ENCODE measurements at regions not wholly inside any gene's neighbourhood (a gene's known extent, or its start where the extent isn't known, plus 50 kb on each side); places are given as distances from the start of the nearest gene placed in this dataset.

GRCh38 chr2:107195631-107196030 lies 309.7 kb upstream of the ST6GAL2 start:
- no peaks in the 10 kb centered on the region for H3K36me3 ChIP-seq (ENCODE audit: insufficient read depth, low read length)
- no peak for DNase-seq (ENCODE audit: low read depth, low spot score)
- no peak for TF ChIP-seq POLR2AphosphoS5 (IDR thresholded peaks at IDR 0.05; ENCODE audit: borderline replicate concordance, low read depth, low read length)
- TF ChIP-seq FOXP2 (optimal IDR thresholded peaks at IDR 0.05; ENCODE audit: control extremely low read depth, extremely low read length, insufficient read depth): no peak
- no peak for TF ChIP-seq EZH2 (IDR thresholded peaks at IDR 0.05)

GRCh38 chr2:107197594-107198294 lies 311.8 kb upstream of the ST6GAL2 start:
- H3K36me3 ChIP-seq (ENCODE audit: insufficient read depth, low read length): no peaks in the 10 kb centered on the region
- no peak overlapping the region for H3K4me3 ChIP-seq
- no peak for TF ChIP-seq POLR2AphosphoS5 (IDR thresholded peaks at IDR 0.05; ENCODE audit: borderline replicate concordance, low read depth, low read length)
- no peak for TF ChIP-seq EZH2 (IDR thresholded peaks at IDR 0.05)
- TF ChIP-seq FOXP2 (optimal IDR thresholded peaks at IDR 0.05; ENCODE audit: control extremely low read depth, extremely low read length, insufficient read depth): no peak
- no peak for DNase-seq (ENCODE audit: low read depth, low spot score)
- H3K9me3 ChIP-seq (ENCODE audit: low read depth, low read length): no peaks in the 10 kb centered on the region
- no peak overlapping the region for H3K9ac ChIP-seq (ENCODE audit: insufficient read length)
- no peak overlapping the region for H3K27ac ChIP-seq

More at GRCh38 chr2:107195631-107196030, 309.7 kb upstream of the ST6GAL2 start:
- Histone ChIP-seq H3K4me3 (no peak overlapping the region), H3K9me3 (ENCODE audit: low read depth, low read length) (no peaks in the 10 kb centered on the region), H3K9ac (ENCODE audit: insufficient read length) (no peak overlapping the region), H3K27ac (no peak overlapping the region)

GRCh38 chr2:107202962-107203591 lies 317.1 kb upstream of the ST6GAL2 start:
- TF ChIP-seq FOXP2 (optimal IDR thresholded peaks at IDR 0.05; ENCODE audit: control extremely low read depth, extremely low read length, insufficient read depth) (no peak), POLR2AphosphoS5 (IDR thresholded peaks at IDR 0.05; ENCODE audit: borderline replicate concordance, low read depth, low read length) (no peak), EZH2 (IDR thresholded peaks at IDR 0.05) (no peak)
- Histone ChIP-seq H3K36me3 (ENCODE audit: insufficient read depth, low read length) (no peaks in the 10 kb centered on the region), H3K9me3 (ENCODE audit: low read depth, low read length) (no peaks in the 10 kb centered on the region), H3K9ac (ENCODE audit: insufficient read length) (no peak overlapping the region), H3K4me3 (no peak overlapping the region), H3K27ac (no peak overlapping the region)
- DNase-seq (ENCODE audit: low read depth, low spot score): no peak

GRCh38 chr2:107215401-107216350 lies 329.7 kb upstream of the ST6GAL2 start:
- H3K27ac ChIP-seq: no peak overlapping the region
- no peaks in the 10 kb centered on the region for H3K36me3 ChIP-seq (ENCODE audit: insufficient read depth, low read length)
- no peak overlapping the region for H3K4me3 ChIP-seq
- no peak overlapping the region for H3K9ac ChIP-seq (ENCODE audit: insufficient read length)
- no peak for DNase-seq (ENCODE audit: low read depth, low spot score)
- H3K9me3 ChIP-seq (ENCODE audit: low read depth, low read length): no peaks in the 10 kb centered on the region
- TF ChIP-seq POLR2AphosphoS5 (IDR thresholded peaks at IDR 0.05; ENCODE audit: borderline replicate concordance, low read depth, low read length) (no peak), EZH2 (IDR thresholded peaks at IDR 0.05) (no peak), FOXP2 (optimal IDR thresholded peaks at IDR 0.05; ENCODE audit: control extremely low read depth, extremely low read length, insufficient read depth) (no peak)

- no peak for DNase-seq (ENCODE audit: low read depth, low spot score)
- H3K27ac ChIP-seq: no peak overlapping the region
- H3K36me3 ChIP-seq (ENCODE audit: insufficient read depth, low read length): no peaks in the 10 kb centered on the region
- no peak overlapping the region for H3K9ac ChIP-seq (ENCODE audit: insufficient read length)
- TF ChIP-seq FOXP2 (optimal IDR thresholded peaks at IDR 0.05; ENCODE audit: control extremely low read depth, extremely low read length, insufficient read depth): no peak
- TF ChIP-seq EZH2 (IDR thresholded peaks at IDR 0.05): no peak
- TF ChIP-seq POLR2AphosphoS5 (IDR thresholded peaks at IDR 0.05; ENCODE audit: borderline replicate concordance, low read depth, low read length): no peak
- H3K9me3 ChIP-seq (ENCODE audit: low read depth, low read length): no peaks in the 10 kb centered on the region
- H3K4me3 ChIP-seq: no peak overlapping the region
Measured at GRCh38 chr2:107218208-107218607, 332.2 kb upstream of the ST6GAL2 start.

- Histone ChIP-seq H3K4me3 (no peak overlapping the region), H3K9me3 (ENCODE audit: low read depth, low read length) (no peaks in the 10 kb centered on the region), H3K27ac (no peak overlapping the region), H3K9ac (ENCODE audit: insufficient read length) (no peak overlapping the region), H3K36me3 (ENCODE audit: insufficient read depth, low read length) (no peaks in the 10 kb centered on the region)
- no peak for DNase-seq (ENCODE audit: low read depth, low spot score)
- TF ChIP-seq FOXP2 (optimal IDR thresholded peaks at IDR 0.05; ENCODE audit: control extremely low read depth, extremely low read length, insufficient read depth): no peak
- no peak for TF ChIP-seq EZH2 (IDR thresholded peaks at IDR 0.05)
- no peak for TF ChIP-seq POLR2AphosphoS5 (IDR thresholded peaks at IDR 0.05; ENCODE audit: borderline replicate concordance, low read depth, low read length)
Measured at GRCh38 chr2:107222466-107222865, 336.5 kb upstream of the ST6GAL2 start.

GRCh38 chr2:107235491-107236254 lies 349.7 kb upstream of the ST6GAL2 start:
- H3K27ac ChIP-seq: no peak overlapping the region
- TF ChIP-seq FOXP2 (optimal IDR thresholded peaks at IDR 0.05; ENCODE audit: control extremely low read depth, extremely low read length, insufficient read depth) (no peak), EZH2 (IDR thresholded peaks at IDR 0.05) (no peak), POLR2AphosphoS5 (IDR thresholded peaks at IDR 0.05; ENCODE audit: borderline replicate concordance, low read depth, low read length) (no peak)
- no peak overlapping the region for H3K9ac ChIP-seq (ENCODE audit: insufficient read length)
- H3K36me3 ChIP-seq (ENCODE audit: insufficient read depth, low read length): no peaks in the 10 kb centered on the region
- DNase-seq (ENCODE audit: low read depth, low spot score): no peak
- no peak overlapping the region for H3K4me3 ChIP-seq
- no peaks in the 10 kb centered on the region for H3K9me3 ChIP-seq (ENCODE audit: low read depth, low read length)
